ENCODE measurements at regions not wholly inside any gene's neighbourhood (a gene's known extent, or its start where the extent isn't known, plus 50 kb on each side); places are given as distances from the start of the nearest gene placed in this dataset.
"Not testable (repeated sequence)": the region's sequence is repeated elsewhere in the genome, so short reads cannot be mapped to it uniquely, and the experiment has no call there.

GRCh38 chr3:67943546-67943945 is 289.1 kb upstream of the SUCLG2 start:
- 89 to 100% (median 97%) methylated on average over 1 of the region's 1 CpG for WGBS, 5 donors
- Histone ChIP-seq H3K9me3 (peaks cover 0 to 14% (median 7%) of the 10 kb centered on the region in 4 donors), H3K27ac (no peak overlapping the region), H3K36me3 (no peaks in the 10 kb centered on the region), H3K4me1 (no peaks in the 10 kb centered on the region), H3K4me3 (no peak overlapping the region), H3K27me3 (peaks cover 0 to 7% (median 0%) of the 10 kb centered on the region in 3 donors)
- intact Hi-C loops (cut with DNase I; ENCODE audit: low total_unique reads): no loop called here
- TF ChIP-seq EP300 (IDR thresholded peaks at IDR 0.05): no peak
- TF ChIP-seq, protein P1, sequence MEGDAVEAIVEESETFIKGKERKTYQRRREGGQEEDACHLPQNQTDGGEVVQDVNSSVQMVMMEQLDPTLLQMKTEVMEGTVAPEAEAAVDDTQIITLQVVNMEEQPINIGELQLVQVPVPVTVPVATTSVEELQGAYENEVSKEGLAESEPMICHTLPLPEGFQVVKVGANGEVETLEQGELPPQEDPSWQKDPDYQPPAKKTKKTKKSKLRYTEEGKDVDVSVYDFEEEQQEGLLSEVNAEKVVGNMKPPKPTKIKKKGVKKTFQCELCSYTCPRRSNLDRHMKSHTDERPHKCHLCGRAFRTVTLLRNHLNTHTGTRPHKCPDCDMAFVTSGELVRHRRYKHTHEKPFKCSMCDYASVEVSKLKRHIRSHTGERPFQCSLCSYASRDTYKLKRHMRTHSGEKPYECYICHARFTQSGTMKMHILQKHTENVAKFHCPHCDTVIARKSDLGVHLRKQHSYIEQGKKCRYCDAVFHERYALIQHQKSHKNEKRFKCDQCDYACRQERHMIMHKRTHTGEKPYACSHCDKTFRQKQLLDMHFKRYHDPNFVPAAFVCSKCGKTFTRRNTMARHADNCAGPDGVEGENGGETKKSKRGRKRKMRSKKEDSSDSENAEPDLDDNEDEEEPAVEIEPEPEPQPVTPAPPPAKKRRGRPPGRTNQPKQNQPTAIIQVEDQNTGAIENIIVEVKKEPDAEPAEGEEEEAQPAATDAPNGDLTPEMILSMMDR (IDR thresholded peaks at IDR 0.05): no peak
- no peak for TF ChIP-seq POLR2AphosphoS5 (IDR thresholded peaks at IDR 0.05)
- no peak for TF ChIP-seq POLR2A (IDR thresholded peaks at IDR 0.05)
- DNase-seq: no peak

DNA sequence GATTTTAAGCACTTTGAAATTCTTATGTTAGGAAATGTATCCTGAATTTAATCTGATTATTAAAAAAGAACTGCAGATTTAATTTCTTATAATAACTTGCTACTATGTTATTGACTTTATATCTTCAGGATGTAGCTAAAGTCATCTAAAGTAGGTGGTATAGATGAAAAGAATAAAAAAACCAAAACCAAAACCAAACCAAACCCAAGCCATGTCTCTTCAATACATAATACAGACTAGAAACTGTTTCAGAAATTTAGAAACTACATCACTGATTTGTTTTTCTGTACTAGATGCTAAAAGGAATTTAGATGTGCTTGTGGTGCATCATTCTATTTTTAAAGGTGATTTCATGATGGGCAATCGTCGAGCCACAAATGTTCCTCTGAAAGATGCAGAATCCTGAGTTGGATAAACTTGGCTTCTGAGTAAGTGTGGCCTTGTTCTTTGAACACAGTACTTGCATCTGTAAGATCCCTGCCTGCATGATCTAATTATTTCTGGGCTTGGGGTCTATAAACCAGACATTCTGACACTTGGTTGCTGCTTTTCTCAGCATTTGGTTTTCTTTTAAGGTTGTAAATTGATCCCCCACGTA is 287.1 kb upstream of the SUCLG2 start:
- intact Hi-C loops (cut with DNase I; ENCODE audit: low total_unique reads): no loop called here
- H3K27ac ChIP-seq: no peak overlapping the region
- 80 to 90% (median 85%) methylated on average over 3 of the region's 3 CpGs for WGBS, 5 donors
- peaks cover 0 to 7% (median 0%) of the 10 kb centered on the region in 4 donors for H3K9me3 ChIP-seq
- H3K36me3 ChIP-seq: no peaks in the 10 kb centered on the region
- no peak overlapping the region for H3K4me3 ChIP-seq
- no peak for DNase-seq
- TF ChIP-seq POLR2AphosphoS5 (IDR thresholded peaks at IDR 0.05): no peak
- no peak for TF ChIP-seq EP300 (IDR thresholded peaks at IDR 0.05)
- TF ChIP-seq POLR2A (IDR thresholded peaks at IDR 0.05): no peak
- TF ChIP-seq, protein P1 (IDR thresholded peaks at IDR 0.05): no peak
- H3K27me3 ChIP-seq: no peaks in the 10 kb centered on the region
- H3K4me1 ChIP-seq: no peaks in the 10 kb centered on the region

GRCh38 chr3:67940210-67940952 is 286.0 kb upstream of the SUCLG2 start:
- Histone ChIP-seq H3K27me3 (no peaks in the 10 kb centered on the region), H3K4me3 (no peak overlapping the region)
- DNase-seq: peak in 1 of 2 donors; percentile 14

DNA sequence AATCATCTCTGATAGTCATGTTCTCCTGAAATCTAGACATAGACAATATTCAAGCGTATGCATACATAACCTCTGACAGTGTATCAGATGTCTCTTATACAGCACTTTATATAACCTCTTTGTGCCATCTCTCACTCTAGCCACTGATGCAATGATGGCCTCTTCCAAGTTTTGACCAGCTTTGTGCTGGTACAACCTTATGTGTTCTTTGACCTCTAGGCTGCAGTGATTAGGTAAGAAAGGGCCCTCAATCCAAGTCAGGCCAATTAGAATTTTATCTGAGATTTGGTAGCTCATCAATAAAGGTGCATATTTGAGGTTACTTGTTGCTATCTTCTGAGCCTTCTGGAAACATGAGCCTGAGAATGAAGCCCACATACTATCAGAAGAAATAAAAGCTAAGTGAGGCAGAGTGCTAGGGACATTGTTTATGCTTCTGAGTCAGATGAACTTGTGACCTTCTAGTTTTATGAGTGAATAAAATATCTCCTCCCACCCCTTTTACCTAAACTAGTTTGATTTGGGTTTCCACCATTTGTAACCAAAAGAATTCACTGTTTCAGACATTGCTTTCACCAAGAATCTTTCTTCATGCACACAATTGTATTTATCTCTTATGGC is 283.2 kb upstream of the SUCLG2 start:
- Histone ChIP-seq H3K36me3 (no peaks in the 10 kb centered on the region), H3K4me1 (no peaks in the 10 kb centered on the region), H3K27ac (no peak overlapping the region), H3K4me3 (no peak overlapping the region), H3K9me3 (peaks cover 0 to 11% (median 9%) of the 10 kb centered on the region in 4 donors), H3K27me3 (no peaks in the 10 kb centered on the region)
- TF ChIP-seq, protein P1 (IDR thresholded peaks at IDR 0.05): no peak
- TF ChIP-seq POLR2AphosphoS5 (IDR thresholded peaks at IDR 0.05): no peak
- TF ChIP-seq POLR2A (IDR thresholded peaks at IDR 0.05): no peak
- TF ChIP-seq EP300 (IDR thresholded peaks at IDR 0.05): no peak
- WGBS, 5 donors: 37 to 100% (median 95%) methylated on average over 1 of the region's 1 CpG
- no peak for DNase-seq
- intact Hi-C loops (cut with DNase I; ENCODE audit: low total_unique reads): no loop called here

More at GRCh38 chr3:67940210-67940952, 286.0 kb upstream of the SUCLG2 start:
- no peak for TF ChIP-seq POLR2A (IDR thresholded peaks at IDR 0.05)
- TF ChIP-seq POLR2AphosphoS5 (IDR thresholded peaks at IDR 0.05): no peak
- no peak for TF ChIP-seq EP300 (IDR thresholded peaks at IDR 0.05)
- TF ChIP-seq, protein P1 (IDR thresholded peaks at IDR 0.05): no peak
- peaks cover 0 to 5% (median 4%) of the 10 kb centered on the region in 4 donors for H3K9me3 ChIP-seq
- WGBS, 5 donors: 66 to 84% (median 71%) methylated on average over 2 of the region's 2 CpGs
- H3K36me3 ChIP-seq: no peaks in the 10 kb centered on the region
- no peak overlapping the region for H3K27ac ChIP-seq
- intact Hi-C loops (cut with DNase I; ENCODE audit: low total_unique reads): no loop called here
- no peaks in the 10 kb centered on the region for H3K4me1 ChIP-seq

GRCh38 chr3:67930394-67930793 is 276.0 kb upstream of the SUCLG2 start:
- DNase-seq; H3K36me3 ChIP-seq; H3K9me3 ChIP-seq; H3K4me1 ChIP-seq; H3K27me3 ChIP-seq; H3K27ac ChIP-seq; H3K4me3 ChIP-seq; intact Hi-C loops (cut with DNase I; ENCODE audit: low total_unique reads): not testable (repeated sequence)
- WGBS, 5 donors: 72 to 88% (median 79%) methylated on average over 4 of the region's 4 CpGs
